GM23338 (cell line): ENCODE measurements at regions not wholly inside any gene's neighbourhood (a gene's known extent, or its start where the extent isn't known, plus 50 kb on each side); places are given as distances from the start of the nearest gene placed in this dataset.

ENCODE experiments used
- CREB1 ChIP-seq: fragments of 250-450 bp; sonication (Bioruptor Pico); IDR thresholded peaks from 2 replicates; pipeline ENCODE4 v1.5.0; 2020; ENCODE audit warnings: low read depth, mild to moderate bottlenecking, moderate library complexity
- CTCF ChIP-seq, 2 experiments: fragments of 200-600 bp in 1 of 2; sonication (generic) in 1 of 2; conservative IDR thresholded peaks; 2 replicates each; pipeline versions ENCODE4 v1.5.1 to v1.6.1; 2016 to 2017; ENCODE audit warnings: antibody characterized with exemption in 2 of 2, low read depth in 2 of 2, mild to moderate bottlenecking in 2 of 2, moderate library complexity in 1 of 2
- EZH2 ChIP-seq: fragments of 200-600 bp; sonication (generic); IDR thresholded peaks from one replicate; pipeline ENCODE4 v1.8.0; 2017; ENCODE audit warnings: antibody characterized with exemption, mild to moderate bottlenecking, low read depth; ENCODE audit not compliant: unreplicated experiment
- EZH2phosphoT487 ChIP-seq: fragments of 200-600 bp; sonication (generic); IDR thresholded peaks from one replicate; pipeline ENCODE4 v1.8.1; 2018; ENCODE audit warnings: antibody characterized with exemption; ENCODE audit not compliant: unreplicated experiment
- JUNB ChIP-seq: IDR thresholded peaks from one replicate; pipeline ENCODE4 v1.6.1; 2016; ENCODE audit warnings: antibody characterized with exemption; ENCODE audit not compliant: unreplicated experiment
- NANOG ChIP-seq: IDR thresholded peaks from 2 replicates; pipeline ENCODE4 v1.6.1; 2016; ENCODE audit warnings: antibody characterized with exemption, borderline replicate concordance
- REST ChIP-seq: IDR thresholded peaks from one replicate; pipeline ENCODE4 v1.6.1; 2018; ENCODE audit warnings: antibody characterized with exemption; ENCODE audit not compliant: unreplicated experiment
- STAT1 ChIP-seq: IDR thresholded peaks from one replicate; pipeline ENCODE4 v1.6.1; 2016; ENCODE audit warnings: antibody characterized with exemption; ENCODE audit not compliant: unreplicated experiment
- ZNF114 ChIP-seq: fragments of 250-450 bp; sonication (Bioruptor Pico); IDR thresholded peaks from 2 replicates; pipeline ENCODE4 v1.5.0; 2020; ENCODE audit warnings: mild to moderate bottlenecking, moderate library complexity

- TF ChIP-seq CTCF (conservative IDR thresholded peaks at IDR 0.05; ENCODE audit: low read depth in 2 of 2) = no peak
- no peak for TF ChIP-seq EZH2phosphoT487
- TF ChIP-seq STAT1 = no peak
- TF ChIP-seq CREB1 (CRISPR knock-in tag) = no peak
- TF ChIP-seq REST = no peak
- no peak for TF ChIP-seq EZH2
- TF ChIP-seq NANOG = no peak
- no peak for TF ChIP-seq ZNF114 (CRISPR knock-in tag)
- no peak for TF ChIP-seq JUNB
These were observed 297.2 kb downstream of the MED10 start for GRCh38 chr5:6080930-6081726.
